DMS 273 (cell line): ENCODE measurements at regions not wholly inside any gene's neighbourhood (a gene's known extent, or its start where the extent isn't known, plus 50 kb on each side); places are given as distances from the start of the nearest gene placed in this dataset.
"Not testable (repeated sequence)": the region's sequence is repeated elsewhere in the genome, so short reads cannot be mapped to it uniquely, and the experiment has no call there.

Experiments used
- DNase-seq: peaks from one replicate; lab custom pipeline; 2025; ENCODE audit not compliant: unreplicated experiment; lab: John Stamatoyannopoulos, UW

GRCh38 chr2:201946746-201947145 lies 86.9 kb upstream of the FZD7 start:
- not testable (repeated sequence) for DNase-seq

- DNase-seq = no peak
These were observed 86.4 kb upstream of the FZD7 start for GRCh38 chr2:201947287-201947686.

- no peak for DNase-seq
These were observed 84.3 kb upstream of the FZD7 start for GRCh38 chr2:201949181-201949926.

GRCh38 chr2:201949927-201950246 lies 83.8 kb upstream of the FZD7 start:
- no peak for DNase-seq

GRCh38 chr2:201950606-201951005 lies 83.0 kb upstream of the FZD7 start:
- DNase-seq = no peak

- peak; percentile 77 for DNase-seq
These were observed 81.5 kb upstream of the FZD7 start for GRCh38 chr2:201952187-201952586.

- DNase-seq = no peak
These were observed 80.3 kb upstream of the FZD7 start for GRCh38 chr2:201953396-201953795.

GRCh38 chr2:201953880-201954279 lies 79.8 kb upstream of the FZD7 start:
- peak; percentile 16 for DNase-seq

GRCh38 chr2:201955231-201955630 lies 78.4 kb upstream of the FZD7 start:
- no peak for DNase-seq

- peak; percentile 57 for DNase-seq
These were observed 77.9 kb upstream of the FZD7 start for GRCh38 chr2:201955702-201956141.

- peak; percentile 40 for DNase-seq
These were observed 77.3 kb upstream of the FZD7 start for GRCh38 chr2:201956361-201956760.

GRCh38 chr2:201957091-201957490 lies 76.6 kb upstream of the FZD7 start:
- no peak for DNase-seq

- no peak for DNase-seq
These were observed 74.5 kb upstream of the FZD7 start for GRCh38 chr2:201959198-201959597.

- DNase-seq = peak; percentile 25
These were observed 74.0 kb upstream of the FZD7 start for GRCh38 chr2:201959626-201960025.

- DNase-seq = peak; percentile 54
These were observed 73.3 kb upstream of the FZD7 start for GRCh38 chr2:201960305-201960704.

- DNase-seq = no peak
These were observed 72.3 kb upstream of the FZD7 start for GRCh38 chr2:201961401-201961800.

- DNase-seq = peak; percentile 32
These were observed 70.7 kb upstream of the FZD7 start for GRCh38 chr2:201962774-201963562.

GRCh38 chr2:201964011-201964410 lies 69.6 kb upstream of the FZD7 start:
- DNase-seq = no peak

GRCh38 chr2:201964631-201965206 lies 68.9 kb upstream of the FZD7 start:
- peak; percentile 22 for DNase-seq

GRCh38 chr2:201965550-201965949 lies 68.1 kb upstream of the FZD7 start:
- DNase-seq = peak; percentile 30

GRCh38 chr2:201966691-201967438 lies 66.8 kb upstream of the FZD7 start:
- DNase-seq = peak; percentile 94
